CD4-positive, alpha-beta T cell treated with Interleukin-10 for 1 hour (primary cell): ENCODE measurements at regions not wholly inside any gene's neighbourhood (a gene's known extent, or its start where the extent isn't known, plus 50 kb on each side); places are given as distances from the start of the nearest gene placed in this dataset.
"Not testable (repeated sequence)": the region's sequence is repeated elsewhere in the genome, so short reads cannot be mapped to it uniquely, and the experiment has no call there.

Experiments
- DNase-seq: peaks from one replicate; pipeline ENCODE4 v3.0.0-alpha.2; 2020

DNA sequence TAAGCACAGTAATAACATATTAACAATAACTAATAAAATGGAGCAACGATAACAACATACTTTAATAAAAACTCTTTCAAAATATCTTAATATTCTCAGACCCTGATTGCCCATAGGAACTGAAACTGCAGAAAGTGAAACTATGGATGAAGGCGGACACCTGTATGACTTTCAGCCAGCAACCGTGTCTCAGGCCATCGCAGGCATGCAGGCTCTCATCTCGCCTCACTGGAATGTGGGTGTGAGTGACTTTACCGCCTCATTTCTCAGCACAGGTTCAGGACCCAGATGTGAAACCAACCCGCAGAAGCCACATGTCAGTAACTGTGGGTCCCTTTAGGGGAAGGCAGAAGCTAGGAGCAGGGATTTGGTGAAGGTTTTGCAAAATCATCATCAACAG is 539.1 kb downstream of the FAM181B start:
- no peak for DNase-seq

DNA sequence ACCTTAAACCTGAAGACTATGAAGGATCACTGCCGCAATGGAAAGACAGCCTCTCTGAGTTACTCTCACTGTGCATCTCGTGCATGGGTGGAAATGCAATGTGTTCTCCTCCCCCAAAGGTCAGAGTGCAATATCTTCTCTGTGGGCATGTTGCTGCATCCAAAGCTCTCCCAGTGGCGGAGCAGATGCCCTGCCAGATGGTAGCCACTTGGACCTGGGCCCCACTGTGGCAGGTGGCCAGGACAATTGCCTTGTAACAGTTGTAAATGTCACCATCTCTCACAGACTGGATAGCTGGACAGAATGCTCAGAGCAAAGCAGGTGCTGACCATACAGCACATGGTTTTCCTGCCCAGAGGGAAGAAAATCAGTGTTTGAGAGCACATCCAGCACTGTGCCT is 542.0 kb downstream of the FAM181B start:
- no peak for DNase-seq

DNA sequence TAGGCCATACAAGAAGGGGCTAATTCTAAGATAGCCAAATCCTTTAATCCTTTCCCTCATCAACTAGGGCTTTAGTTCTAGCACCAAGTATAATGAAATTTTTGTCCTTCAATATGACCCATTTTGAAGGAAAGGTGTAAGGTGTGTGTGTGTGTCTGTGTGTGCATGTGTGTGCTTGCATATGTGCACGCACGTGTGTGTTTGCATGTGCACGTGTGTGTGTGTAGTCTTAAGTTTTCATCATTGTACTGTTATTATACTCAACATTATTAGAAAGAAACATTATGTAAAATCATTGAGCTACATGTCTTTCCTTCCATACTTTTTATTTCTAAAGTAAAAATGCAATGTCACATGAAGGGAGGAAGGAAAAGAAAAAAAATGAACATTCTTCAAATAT is 547.7 kb downstream of the FAM181B start:
- DNase-seq = no peak

GRCh38 chr11:82184966-82185365 is 548.7 kb downstream of the FAM181B start:
- DNase-seq = no peak

GRCh38 chr11:82183346-82183745 is 550.3 kb downstream of the FAM181B start:
- no peak for DNase-seq

DNA sequence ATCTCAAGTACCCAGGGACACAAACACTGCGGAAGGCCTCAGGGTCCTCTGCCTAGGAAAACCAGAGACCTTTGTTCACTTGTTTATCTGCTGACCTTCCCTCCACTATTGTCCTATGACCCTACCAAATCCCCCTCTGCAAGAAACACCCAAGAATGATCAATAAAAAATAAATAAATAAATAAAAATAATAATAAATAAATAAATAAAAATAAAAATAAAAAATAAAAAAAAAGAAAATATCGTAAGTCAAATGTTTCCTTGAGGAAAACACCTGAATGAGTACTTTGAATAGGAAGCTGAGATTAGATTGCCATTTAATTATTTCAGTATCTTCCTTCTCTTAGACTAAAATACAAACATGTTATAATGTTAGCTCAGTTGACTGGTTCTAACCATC is 551.0 kb downstream of the FAM181B start:
- not testable (repeated sequence) for DNase-seq

- not testable (repeated sequence) for DNase-seq
These were observed 551.9 kb downstream of the FAM181B start for GRCh38 chr11:82181796-82182195.

- DNase-seq = no peak
These were observed 556.7 kb downstream of the FAM181B start for GRCh38 chr11:82176945-82177344.

GRCh38 chr11:82176365-82176764 is 557.3 kb downstream of the FAM181B start:
- no peak for DNase-seq

GRCh38 chr11:82174610-82175009 is 559.1 kb downstream of the FAM181B start:
- DNase-seq = no peak

DNA sequence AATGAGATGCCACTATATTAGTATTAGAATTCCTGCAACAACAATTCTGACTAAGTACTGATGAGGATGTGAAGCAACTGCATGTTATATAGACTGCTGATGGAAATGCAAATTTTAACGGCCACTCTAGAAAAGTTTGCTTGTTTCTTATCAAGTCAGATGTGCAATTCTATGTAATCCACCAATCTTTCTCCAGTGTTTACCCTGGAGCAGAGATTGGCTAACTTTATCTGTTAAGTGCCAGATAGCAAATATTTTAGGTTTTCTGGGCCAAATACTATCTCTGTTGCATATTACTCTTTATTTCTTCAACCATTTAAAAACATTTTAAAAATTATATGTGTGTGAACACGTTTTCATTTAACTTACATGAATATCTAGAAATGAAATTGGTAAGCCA is 586.9 kb downstream of the FAM181B start:
- no peak for DNase-seq

DNA sequence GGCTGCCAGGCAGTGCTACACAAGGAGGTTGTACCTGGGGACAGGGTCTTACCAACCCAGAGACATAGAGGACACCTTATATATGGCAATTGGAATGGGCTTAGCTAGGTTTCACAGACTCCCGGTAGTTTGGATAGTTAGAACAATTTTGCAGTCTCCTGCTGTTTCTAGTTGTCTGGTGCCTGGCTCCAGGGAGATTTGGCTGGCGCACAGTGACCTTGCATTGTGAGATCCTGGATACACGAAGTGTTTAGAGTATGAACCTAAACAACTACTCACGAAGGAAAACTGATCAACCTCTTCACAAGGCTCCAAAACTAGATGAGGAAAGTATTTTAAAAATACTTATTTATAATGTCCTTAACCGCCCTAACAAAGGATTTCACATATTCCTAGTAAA is 614.7 kb downstream of the FAM181B start:
- no peak for DNase-seq

DNA sequence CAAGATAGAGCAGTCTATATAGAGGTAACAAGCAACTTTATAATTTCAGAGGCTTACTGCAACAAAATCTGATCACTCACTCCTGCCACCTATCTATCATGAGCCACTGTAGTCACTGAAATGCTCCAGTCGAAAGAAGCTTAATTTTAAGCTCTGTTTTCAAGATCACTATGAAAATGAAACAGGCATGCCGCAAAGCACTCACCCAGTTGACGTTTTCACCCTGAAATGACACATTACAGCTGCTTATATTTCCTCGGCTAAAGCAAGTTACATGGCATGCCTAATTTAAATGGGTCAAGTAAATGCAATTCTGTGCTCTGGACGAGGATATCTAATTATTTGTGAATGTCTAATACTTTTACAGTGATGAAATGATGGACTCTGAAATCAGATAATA is 616.3 kb downstream of the FAM181B start:
- no peak for DNase-seq

DNA sequence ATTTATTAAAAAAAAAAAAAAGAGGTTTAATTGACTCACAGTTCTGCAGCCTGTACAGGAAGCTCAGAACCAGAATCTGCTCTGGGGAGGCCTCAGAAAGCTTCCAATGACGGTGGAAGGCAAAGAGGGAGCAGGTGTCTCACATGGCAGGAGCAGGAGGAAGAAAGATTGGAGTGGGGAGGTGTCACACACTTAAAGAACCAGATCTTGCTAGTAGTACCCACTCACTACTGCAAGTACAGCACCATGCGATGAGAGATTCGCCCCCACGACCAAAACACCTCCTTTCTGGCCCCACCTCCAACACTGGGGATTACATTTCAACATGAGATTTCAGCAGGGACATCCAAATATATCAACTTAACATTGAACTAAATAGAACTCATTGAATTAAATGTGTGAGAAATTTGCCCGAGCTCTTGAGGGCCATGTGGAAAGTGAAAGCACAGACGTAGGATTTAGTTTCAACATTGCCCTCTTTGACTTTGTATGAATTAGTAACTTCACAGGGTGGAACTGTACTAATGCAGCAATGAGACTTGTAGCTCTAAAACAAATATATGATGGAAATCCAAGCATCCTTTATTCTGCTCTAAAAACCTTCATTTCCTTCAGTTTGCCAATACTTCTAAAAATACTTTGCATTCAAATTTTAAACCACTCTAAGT is 628.2 kb downstream of the FAM181B start:
- DNase-seq = no peak

- DNase-seq = no peak
These were observed 640.8 kb downstream of the FAM181B start for GRCh38 chr11:82092904-82093303.

- DNase-seq = no peak
These were observed 644.2 kb downstream of the FAM181B start for GRCh38 chr11:82089426-82089825.

GRCh38 chr11:82085493-82085892 is 648.2 kb downstream of the FAM181B start:
- DNase-seq = no peak

GRCh38 chr11:82082976-82083375 is 650.7 kb downstream of the FAM181B start:
- no peak for DNase-seq

GRCh38 chr11:82080160-82080559 is 653.5 kb downstream of the FAM181B start:
- DNase-seq = no peak

- DNase-seq = no peak
These were observed 657.5 kb downstream of the FAM181B start for GRCh38 chr11:82076126-82076525.

GRCh38 chr11:82059505-82059904 is 674.2 kb downstream of the FAM181B start:
- DNase-seq = no peak

DNA sequence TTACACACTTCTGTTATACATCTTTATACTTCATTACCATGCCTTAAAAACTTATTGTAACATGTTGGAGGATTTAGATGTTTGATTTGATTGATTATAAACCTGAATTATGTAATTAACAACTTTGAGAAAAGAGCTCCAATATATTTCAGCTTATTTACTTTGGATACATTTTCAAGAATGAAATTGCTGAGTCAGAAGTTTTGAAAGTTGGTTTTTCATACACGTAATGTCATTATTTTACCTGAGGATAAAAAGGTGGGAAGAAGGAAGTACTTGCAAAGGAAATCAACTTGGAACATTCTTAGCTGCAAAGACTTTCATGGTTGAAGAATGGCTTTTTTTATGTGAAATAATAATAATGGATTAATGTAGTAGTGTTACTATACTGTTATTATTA is 677.2 kb downstream of the FAM181B start:
- DNase-seq = no peak

GRCh38 chr11:82049199-82049598 is 684.5 kb downstream of the FAM181B start:
- DNase-seq = no peak

DNA sequence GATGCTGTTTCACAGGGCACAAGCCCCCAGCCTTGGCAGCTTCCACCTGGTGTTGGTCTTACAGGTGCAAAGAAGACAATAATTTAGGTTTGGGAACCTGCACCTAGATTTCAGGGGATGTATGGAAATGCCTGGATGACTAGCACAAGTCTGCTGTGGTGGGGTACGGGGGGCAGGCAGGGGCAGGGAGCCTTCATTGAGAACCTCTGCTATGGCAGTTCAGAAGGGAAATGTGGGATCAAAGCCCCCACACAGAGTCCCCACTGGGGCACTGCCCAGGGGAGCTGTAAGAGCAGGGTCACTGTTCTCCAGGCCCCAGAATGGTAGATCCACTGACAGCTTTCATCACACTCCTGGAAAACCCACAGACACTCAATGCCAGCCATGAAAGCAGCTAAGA is 686.5 kb downstream of the FAM181B start:
- no peak for DNase-seq

- no peak for DNase-seq
These were observed 686.9 kb downstream of the FAM181B start for GRCh38 chr11:82046778-82047177.
